Thyroid gland (tissue), 4 donors: ENCODE measurements at regions not wholly inside any gene's neighbourhood (a gene's known extent, or its start where the extent isn't known, plus 50 kb on each side); places are given as distances from the start of the nearest gene placed in this dataset.

Experiments
- POLR2A ChIP-seq, 2 donors: fragments of 450-650 bp; IDR thresholded peaks; one replicate each; pipeline ENCODE4 v1.6.1; 2017; ENCODE audit warnings: antibody characterized with exemption in 2 of 2, mild to moderate bottlenecking in 2 of 2, moderate library complexity in 1 of 2
- TF ChIP-seq, protein P1 (sequence below), 6 experiments: fragments of 200-600 bp in 3 of 6; fragments of 450-650 bp in 3 of 6; sonication (generic) in 3 of 6; IDR thresholded peaks; one replicate each; pipeline ENCODE4 v1.5.1; 2016 to 2019; ENCODE audit warnings: antibody characterized with exemption in 6 of 6, mild to moderate bottlenecking in 2 of 6, inconsistent platforms in 1 of 6, moderate library complexity in 1 of 6

DNA sequence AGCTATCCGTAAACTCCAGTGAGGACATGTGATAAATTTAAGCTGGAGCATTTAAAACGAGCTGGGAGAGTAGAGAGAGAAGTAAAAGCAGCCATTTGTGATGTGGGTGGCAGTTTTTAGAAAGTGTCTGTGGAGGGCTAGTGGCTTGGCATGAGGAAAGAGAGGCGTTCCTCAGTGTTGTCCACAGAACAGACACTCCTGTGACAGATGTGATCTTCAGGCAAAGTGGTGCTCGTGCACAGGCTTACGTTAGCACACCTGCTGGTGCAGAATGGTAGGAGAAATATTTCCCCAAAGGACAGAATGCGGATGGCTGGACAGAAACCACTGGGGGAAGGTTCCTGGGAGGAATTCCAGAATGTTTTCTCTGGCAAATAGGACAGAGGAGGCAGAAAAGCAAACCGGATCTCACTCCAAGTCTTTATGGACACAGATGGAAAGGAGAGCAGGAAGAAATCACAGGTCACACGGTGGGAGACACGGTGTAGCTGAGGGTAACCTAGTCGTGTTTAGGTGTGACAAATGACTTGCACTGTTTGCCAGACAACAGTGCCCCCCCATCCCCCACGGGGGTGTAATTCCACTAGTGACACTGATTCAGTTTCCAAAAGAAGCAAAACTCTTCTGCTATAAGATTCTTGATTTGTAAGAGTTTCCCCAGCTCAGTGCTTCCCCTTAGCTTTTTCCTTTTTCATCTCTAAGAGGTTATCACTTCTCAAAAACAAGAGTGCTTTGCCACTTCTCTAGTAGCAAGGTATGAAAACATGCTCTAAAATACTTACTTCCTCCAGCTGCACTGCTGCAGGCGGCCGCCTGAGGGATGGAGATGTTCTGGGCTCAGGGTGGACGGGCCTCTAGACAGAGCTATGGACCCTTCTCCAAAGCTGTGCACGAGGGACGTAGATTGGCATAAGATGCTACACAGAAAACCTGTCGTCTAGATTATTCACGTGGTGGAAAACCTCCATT, 293.2 kb downstream of the QKI start:
- TF ChIP-seq, protein P1, sequence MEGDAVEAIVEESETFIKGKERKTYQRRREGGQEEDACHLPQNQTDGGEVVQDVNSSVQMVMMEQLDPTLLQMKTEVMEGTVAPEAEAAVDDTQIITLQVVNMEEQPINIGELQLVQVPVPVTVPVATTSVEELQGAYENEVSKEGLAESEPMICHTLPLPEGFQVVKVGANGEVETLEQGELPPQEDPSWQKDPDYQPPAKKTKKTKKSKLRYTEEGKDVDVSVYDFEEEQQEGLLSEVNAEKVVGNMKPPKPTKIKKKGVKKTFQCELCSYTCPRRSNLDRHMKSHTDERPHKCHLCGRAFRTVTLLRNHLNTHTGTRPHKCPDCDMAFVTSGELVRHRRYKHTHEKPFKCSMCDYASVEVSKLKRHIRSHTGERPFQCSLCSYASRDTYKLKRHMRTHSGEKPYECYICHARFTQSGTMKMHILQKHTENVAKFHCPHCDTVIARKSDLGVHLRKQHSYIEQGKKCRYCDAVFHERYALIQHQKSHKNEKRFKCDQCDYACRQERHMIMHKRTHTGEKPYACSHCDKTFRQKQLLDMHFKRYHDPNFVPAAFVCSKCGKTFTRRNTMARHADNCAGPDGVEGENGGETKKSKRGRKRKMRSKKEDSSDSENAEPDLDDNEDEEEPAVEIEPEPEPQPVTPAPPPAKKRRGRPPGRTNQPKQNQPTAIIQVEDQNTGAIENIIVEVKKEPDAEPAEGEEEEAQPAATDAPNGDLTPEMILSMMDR (IDR thresholded peaks at IDR 0.05) = no peak
- TF ChIP-seq POLR2A (IDR thresholded peaks at IDR 0.05) = no peak
